OCI-LY7 (cell line): ENCODE measurements at regions not wholly inside any gene's neighbourhood (a gene's known extent, or its start where the extent isn't known, plus 50 kb on each side); places are given as distances from the start of the nearest gene placed in this dataset.

ENCODE experiments used
- BruUV-seq: library from RNA; stranded (reverse); fragments of 400-500 nt; replicated peaks from 2 replicates; lab custom pipeline; 2021; lab: Mats Ljungman, UMichigan
- CTCF ChIA-PET: fragments of 300-600 bp; sonication (Branson Sonifier 250); formaldehyde crosslinking; loops from one replicate; lab custom pipeline; 2022; ENCODE audit warnings: antibody characterized with exemption; ENCODE audit not compliant: unreplicated experiment; lab: Charles Lee
- POLR2A ChIA-PET: fragments of 300-600 bp; sonication (Branson Sonifier 250); formaldehyde crosslinking; loops from one replicate; lab custom pipeline; 2022; ENCODE audit warnings: antibody characterized with exemption; lab: Charles Lee
- DNase-seq: peaks from one replicate; pipeline ENCODE4 v3.0.0-alpha.2; 2015; ENCODE audit warnings: low spot score
- H2AFZ ChIP-seq: fragments of 200-600 bp; sonication (generic), shearing (Covaris generic); 2 replicates; pipeline ENCODE4 v1.6.1; 2014; ENCODE audit warnings: mild to moderate bottlenecking, antibody characterized with exemption, low read length, moderate library complexity
- H3K27ac ChIP-seq: fragments of 200-600 bp; sonication (generic); 2 replicates; pipeline ENCODE4 v1.5.1; 2014; ENCODE audit warnings: mixed run types, low read depth, mild to moderate bottlenecking, moderate library complexity, low read length, inconsistent platforms; ENCODE audit not compliant: poor library complexity, severe bottlenecking
- H3K36me3 ChIP-seq: fragments of 200-600 bp; sonication (generic); 2 replicates; pipeline ENCODE4 v1.6.1; 2014; ENCODE audit warnings: mild to moderate bottlenecking, antibody characterized with exemption, low read length, moderate library complexity, mixed read lengths; ENCODE audit not compliant: insufficient read depth
- H3K4me1 ChIP-seq: fragments of 200-600 bp; sonication (generic); 2 replicates; pipeline ENCODE4 v1.5.1; 2014; ENCODE audit warnings: mild to moderate bottlenecking, low read length; ENCODE audit not compliant: insufficient read depth, poor library complexity, severe bottlenecking
- H3K4me2 ChIP-seq: fragments of 200-600 bp; sonication (generic); 2 replicates; pipeline ENCODE4 v1.6.1; 2014; ENCODE audit warnings: mild to moderate bottlenecking, low read length
- H3K4me3 ChIP-seq: fragments of 200-600 bp; sonication (generic); 2 replicates; pipeline ENCODE4 v1.5.1; 2014; ENCODE audit warnings: mild to moderate bottlenecking, low read depth, low read length; ENCODE audit not compliant: poor library complexity, severe bottlenecking
- H3K79me2 ChIP-seq: fragments of 200-600 bp; sonication (generic); 2 replicates; pipeline ENCODE4 v1.6.1; 2016; ENCODE audit warnings: low read depth, mild to moderate bottlenecking, low read length, moderate library complexity, mixed read lengths; ENCODE audit not compliant: insufficient read depth
- H3K9me2 ChIP-seq: fragments of 200-600 bp; sonication (generic); 2 replicates; pipeline ENCODE4 v1.6.1; 2016; ENCODE audit warnings: mild to moderate bottlenecking, low read length, mixed read lengths; ENCODE audit not compliant: insufficient read depth
- H3K9me3 ChIP-seq: fragments of 200-600 bp; sonication (generic); 2 replicates; pipeline ENCODE4 v1.6.1; 2014; ENCODE audit warnings: mild to moderate bottlenecking, mixed run types, low read length, mixed read lengths
- H4K20me1 ChIP-seq: fragments of 200-600 bp; sonication (generic); 2 replicates; pipeline ENCODE4 v1.6.1; 2014; ENCODE audit warnings: mild to moderate bottlenecking, antibody characterized with exemption, low read length, moderate library complexity, mixed read lengths; ENCODE audit not compliant: insufficient read depth
- EZH2phosphoT487 ChIP-seq: fragments of 200-600 bp; sonication (generic); IDR thresholded peaks from 2 replicates; pipeline ENCODE4 v1.6.1; 2018; ENCODE audit warnings: low read depth, borderline replicate concordance, mild to moderate bottlenecking, mixed run types, antibody characterized with exemption, low read length, moderate library complexity, mixed read lengths
- intact Hi-C: fragments of 100-400 bp; cut with micrococcal nuclease; formaldehyde crosslinking; loops from one replicate; pipeline ENCODE4 v1.10.0; 2022; ENCODE audit not compliant: unreplicated experiment
- TF ChIP-seq, protein P1 (sequence below): fragments of 200-600 bp; sonication (generic); conservative IDR thresholded peaks from 2 replicates; pipeline ENCODE4 v1.5.1; 2014; ENCODE audit warnings: mild to moderate bottlenecking, antibody characterized with exemption, low read length, moderate library complexity, mixed read lengths

DNA sequence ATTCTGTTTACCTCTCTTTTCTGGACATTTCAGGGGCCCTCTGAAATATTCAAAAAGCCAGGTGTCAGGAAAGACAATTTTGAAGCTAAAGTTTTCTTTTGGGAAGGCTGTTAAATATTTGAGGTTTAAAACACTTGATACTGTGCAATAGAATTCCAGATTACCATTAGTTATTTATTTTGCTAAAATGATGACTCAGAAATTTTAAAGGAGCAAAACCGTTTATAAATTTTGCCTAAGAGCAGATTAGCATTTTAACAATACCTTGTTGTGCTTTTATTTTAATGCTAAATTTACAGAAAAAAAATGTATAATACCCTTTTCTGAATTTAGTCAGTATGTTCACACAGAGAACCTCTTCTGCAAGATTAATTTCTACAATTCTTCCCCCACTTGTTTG lies 1159.9 kb downstream of the DSC3 start:
- no peak for DNase-seq
- no peaks in the 10 kb centered on the region for H3K36me3 ChIP-seq
- TF ChIP-seq EZH2phosphoT487, result no peak
- TF ChIP-seq, protein P1, sequence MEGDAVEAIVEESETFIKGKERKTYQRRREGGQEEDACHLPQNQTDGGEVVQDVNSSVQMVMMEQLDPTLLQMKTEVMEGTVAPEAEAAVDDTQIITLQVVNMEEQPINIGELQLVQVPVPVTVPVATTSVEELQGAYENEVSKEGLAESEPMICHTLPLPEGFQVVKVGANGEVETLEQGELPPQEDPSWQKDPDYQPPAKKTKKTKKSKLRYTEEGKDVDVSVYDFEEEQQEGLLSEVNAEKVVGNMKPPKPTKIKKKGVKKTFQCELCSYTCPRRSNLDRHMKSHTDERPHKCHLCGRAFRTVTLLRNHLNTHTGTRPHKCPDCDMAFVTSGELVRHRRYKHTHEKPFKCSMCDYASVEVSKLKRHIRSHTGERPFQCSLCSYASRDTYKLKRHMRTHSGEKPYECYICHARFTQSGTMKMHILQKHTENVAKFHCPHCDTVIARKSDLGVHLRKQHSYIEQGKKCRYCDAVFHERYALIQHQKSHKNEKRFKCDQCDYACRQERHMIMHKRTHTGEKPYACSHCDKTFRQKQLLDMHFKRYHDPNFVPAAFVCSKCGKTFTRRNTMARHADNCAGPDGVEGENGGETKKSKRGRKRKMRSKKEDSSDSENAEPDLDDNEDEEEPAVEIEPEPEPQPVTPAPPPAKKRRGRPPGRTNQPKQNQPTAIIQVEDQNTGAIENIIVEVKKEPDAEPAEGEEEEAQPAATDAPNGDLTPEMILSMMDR, result no peak
- BruUV-seq, result no TSS peak
- H2AFZ ChIP-seq, result no peak overlapping the region
- H4K20me1 ChIP-seq, result no peaks in the 10 kb centered on the region
- no peak overlapping the region for H3K4me3 ChIP-seq
- H3K4me1 ChIP-seq, result no peaks in the 10 kb centered on the region
- no peaks in the 10 kb centered on the region for H3K79me2 ChIP-seq
- CTCF ChIA-PET, result no interaction called here
- H3K27ac ChIP-seq, result no peak overlapping the region
- H3K4me2 ChIP-seq, result no peak overlapping the region
- POLR2A ChIA-PET, result interaction anchor here (0.6 kb wide), 1 partner anchor 349 kb away, joined by 3 read pairs; no protein-coding TSS in a partner anchor
- no peaks in the 10 kb centered on the region for H3K9me3 ChIP-seq
- H3K9me2 ChIP-seq, result no peaks in the 10 kb centered on the region
- intact Hi-C loops, result no loop called here

DNA sequence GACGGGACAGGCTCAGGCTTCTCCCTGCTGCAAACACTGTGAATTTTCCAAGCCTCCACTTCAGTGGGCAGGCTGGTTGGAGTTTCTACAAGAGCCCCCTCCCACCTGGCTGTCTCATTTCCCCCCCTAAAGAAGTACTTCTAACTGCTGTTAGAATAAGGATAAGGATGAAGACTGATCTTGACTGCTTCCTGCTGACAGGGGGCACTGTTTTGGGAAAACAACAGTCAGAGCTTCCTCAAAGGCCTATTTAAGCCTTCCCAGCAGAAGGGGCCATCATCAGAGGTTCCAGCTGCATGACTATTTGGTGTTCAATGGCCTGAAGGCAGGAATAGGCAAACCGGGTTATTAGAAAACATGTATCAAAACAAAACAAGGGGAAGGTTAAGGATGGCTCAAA lies 1162.8 kb downstream of the DSC3 start:
- Histone ChIP-seq H3K4me3 (no peak overlapping the region), H3K9me3 (no peaks in the 10 kb centered on the region), H3K4me1 (no peaks in the 10 kb centered on the region), H3K27ac (no peak overlapping the region), H3K36me3 (no peaks in the 10 kb centered on the region), H3K4me2 (no peak overlapping the region), H3K79me2 (no peaks in the 10 kb centered on the region), H3K9me2 (no peaks in the 10 kb centered on the region), H4K20me1 (no peaks in the 10 kb centered on the region), H2AFZ (no peak overlapping the region)
- POLR2A ChIA-PET, result no interaction called here
- no peak for DNase-seq
- CTCF ChIA-PET, result no interaction called here
- TF ChIP-seq, protein P1, result no peak
- TF ChIP-seq EZH2phosphoT487, result no peak
- BruUV-seq, result no TSS peak
- intact Hi-C loops, result no loop called here

DNA sequence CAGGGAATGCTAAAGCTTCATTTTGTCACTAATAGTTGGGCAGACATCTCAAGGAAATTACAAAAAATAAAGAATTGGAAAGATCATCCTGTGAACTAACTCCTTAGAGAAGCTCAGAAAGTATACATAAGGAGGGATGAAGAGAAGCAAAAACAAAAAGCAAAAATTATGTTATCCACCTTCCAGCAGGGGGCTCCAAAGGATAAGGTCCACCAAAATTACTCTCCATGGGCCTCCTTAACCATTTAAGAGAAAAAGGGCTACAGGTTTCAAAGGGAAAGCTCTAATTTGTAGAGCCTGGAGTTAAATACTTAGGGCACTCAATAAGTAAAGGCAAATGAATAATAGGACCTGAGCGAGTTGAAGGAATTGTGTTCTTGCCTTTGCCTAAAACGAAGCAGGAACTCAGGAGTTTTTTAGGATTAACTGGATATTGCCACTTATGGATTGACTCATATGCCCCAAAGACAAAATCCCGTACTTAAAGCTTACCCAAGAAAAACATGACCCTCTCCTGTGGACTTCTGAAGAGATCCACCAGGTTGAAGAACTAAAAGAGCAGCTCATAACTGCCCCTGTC lies 1167.9 kb downstream of the DSC3 start:
- no peak overlapping the region for H3K4me2 ChIP-seq
- ChIA-PET POLR2A (interaction anchor here (1.2 kb wide), 1 partner anchor 11 kb away, joined by 4 read pairs; no protein-coding TSS in a partner anchor), CTCF (interaction anchor here (0.5 kb wide), 1 partner anchor 1098 kb away, joined by 4 read pairs; no protein-coding TSS in a partner anchor)
- no peaks in the 10 kb centered on the region for H3K79me2 ChIP-seq
- H3K9me3 ChIP-seq, result no peaks in the 10 kb centered on the region
- no peaks in the 10 kb centered on the region for H3K4me1 ChIP-seq
- no peaks in the 10 kb centered on the region for H3K9me2 ChIP-seq
- H2AFZ ChIP-seq, result no peak overlapping the region
- intact Hi-C loops, result loop anchor here (5.0 kb wide), 1 partner anchor 408 kb away; no protein-coding TSS in a partner anchor
- BruUV-seq, result no TSS peak
- no peak overlapping the region for H3K4me3 ChIP-seq
- no peak overlapping the region for H3K27ac ChIP-seq
- H4K20me1 ChIP-seq, result no peaks in the 10 kb centered on the region
- peak; percentile 5 for DNase-seq
- no peaks in the 10 kb centered on the region for H3K36me3 ChIP-seq
- TF ChIP-seq EZH2phosphoT487, result no peak
- TF ChIP-seq, protein P1, result peak; percentile 68
